ENCODE measurements at regions not wholly inside any gene's neighbourhood (a gene's known extent, or its start where the extent isn't known, plus 50 kb on each side); places are given as distances from the start of the nearest gene placed in this dataset.
"Not testable (repeated sequence)": the region's sequence is repeated elsewhere in the genome, so short reads cannot be mapped to it uniquely, and the experiment has no call there.

DNA sequence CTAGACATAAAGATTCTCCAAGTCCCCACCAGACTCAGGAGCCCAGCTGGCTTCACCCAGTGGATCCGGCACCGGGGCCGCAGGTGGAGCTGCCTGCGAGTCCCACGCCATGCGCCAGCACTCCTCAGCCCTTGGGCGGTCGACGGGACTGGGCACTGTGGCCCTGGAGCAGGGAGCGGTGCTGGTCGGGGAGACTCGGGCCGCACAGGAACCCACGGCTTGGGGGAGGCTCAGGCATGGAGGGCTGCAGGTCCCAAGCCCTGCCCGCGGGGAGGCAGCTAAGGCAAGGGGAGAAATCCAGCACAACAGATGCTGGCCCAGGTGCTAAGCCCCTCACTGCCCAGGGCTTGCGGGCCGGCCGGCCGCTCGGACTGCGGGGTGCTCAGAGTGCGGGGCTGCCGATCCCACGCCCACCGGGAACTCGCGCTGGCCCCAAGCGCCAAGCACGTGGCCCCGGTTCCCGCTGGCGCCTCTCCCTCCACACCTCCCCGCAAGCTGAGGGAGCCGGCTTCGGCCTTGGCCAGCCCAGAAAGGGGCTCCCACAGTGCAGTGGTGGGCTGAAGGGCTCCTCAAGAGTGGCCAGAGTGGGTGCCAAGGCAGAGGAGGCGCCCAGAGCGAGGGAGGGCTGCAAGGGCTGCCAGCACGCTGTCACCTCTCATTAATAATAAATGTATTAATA is 212.6 kb upstream of the LRRTM4 start:
- H3K79me1 ChIP-seq (ENCODE audit: low read length); H3K79me2 ChIP-seq (ENCODE audit: control insufficient read depth, insufficient read depth, low read length); H3K4me3 ChIP-seq (ENCODE audit: low read length); H3K4me1 ChIP-seq (ENCODE audit: control insufficient read depth, low read depth, low read length); H2BK15ac ChIP-seq (replicated peaks; ENCODE audit: low read depth); H3K4me2 ChIP-seq (ENCODE audit: low read length); H2BK5ac ChIP-seq (ENCODE audit: low read length); H4K5ac ChIP-seq (ENCODE audit: low read length); H3K4ac ChIP-seq (ENCODE audit: low read depth, low read length); H3K27ac ChIP-seq (ENCODE audit: low read depth, low read length); H2BK120ac ChIP-seq (ENCODE audit: low read depth, low read length); H3K9ac ChIP-seq (ENCODE audit: low read length); H3K56ac ChIP-seq (ENCODE audit: low read length); DNase-seq; H3K18ac ChIP-seq (ENCODE audit: low read length); H3K23ac ChIP-seq (ENCODE audit: low read length); H4K8ac ChIP-seq (ENCODE audit: low read depth, low read length); H3K36me3 ChIP-seq (ENCODE audit: control insufficient read depth, insufficient read depth, low read length); H3K27me3 ChIP-seq (ENCODE audit: insufficient read depth, low read length, poor library complexity); H2AK5ac ChIP-seq (ENCODE audit: low read length): not testable (repeated sequence)
- WGBS (ENCODE audit: extremely low coverage, insufficient coverage, low lambda C conversion rate), result no CpG with 5 or more reads among the region's 39 CpGs

GRCh38 chr2:77737236-77737635 is 215.1 kb upstream of the LRRTM4 start:
- Histone ChIP-seq H4K8ac (ENCODE audit: low read depth, low read length) (no peak overlapping the region), H2BK5ac (ENCODE audit: low read length) (no peak overlapping the region)

DNA sequence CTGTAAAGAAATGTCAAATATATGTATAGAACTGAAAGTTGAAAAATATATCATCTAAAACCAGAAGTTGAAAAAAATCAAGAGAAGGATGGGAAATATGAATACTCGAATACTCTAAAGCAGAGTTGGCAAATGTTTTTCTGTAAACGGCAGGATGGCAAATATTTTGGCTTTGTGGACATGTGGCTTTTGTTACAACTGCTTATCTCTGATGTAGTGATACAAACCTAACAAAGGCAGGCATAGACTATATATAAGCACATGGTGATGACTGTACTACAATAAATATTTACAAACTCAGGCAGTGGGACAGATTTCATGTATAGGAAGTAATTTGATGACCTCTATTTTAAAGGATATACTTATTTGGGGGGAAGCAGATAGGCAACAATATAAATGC is 224.6 kb upstream of the LRRTM4 start:
- Histone ChIP-seq H2BK5ac (ENCODE audit: low read length) (no peak overlapping the region), H3K4me2 (ENCODE audit: low read length) (no peak overlapping the region), H2BK15ac (replicated peaks; ENCODE audit: low read depth) (no peak overlapping the region), H3K4ac (ENCODE audit: low read depth, low read length) (no peak overlapping the region), H3K23ac (ENCODE audit: low read length) (no peak overlapping the region), H3K27me3 (ENCODE audit: insufficient read depth, low read length, poor library complexity) (no peaks in the 10 kb centered on the region), H3K79me1 (ENCODE audit: low read length) (no peaks in the 10 kb centered on the region), H4K8ac (ENCODE audit: low read depth, low read length) (no peak overlapping the region), H3K79me2 (ENCODE audit: control insufficient read depth, insufficient read depth, low read length) (no peaks in the 10 kb centered on the region), H4K5ac (ENCODE audit: low read length) (no peak overlapping the region), H2AK5ac (ENCODE audit: low read length) (no peak overlapping the region), H3K18ac (ENCODE audit: low read length) (no peak overlapping the region), H3K27ac (ENCODE audit: low read depth, low read length) (no peak overlapping the region), H3K4me1 (ENCODE audit: control insufficient read depth, low read depth, low read length) (no peaks in the 10 kb centered on the region), H3K4me3 (ENCODE audit: low read length) (no peak overlapping the region), H3K36me3 (ENCODE audit: control insufficient read depth, insufficient read depth, low read length) (no peaks in the 10 kb centered on the region), H3K56ac (ENCODE audit: low read length) (no peak overlapping the region), H3K9ac (ENCODE audit: low read length) (no peak overlapping the region), H2BK120ac (ENCODE audit: low read depth, low read length) (no peak overlapping the region)
- no CpG with 5 or more reads among the region's 2 CpGs for WGBS (ENCODE audit: extremely low coverage, insufficient coverage, low lambda C conversion rate)
- no peak for DNase-seq

More at GRCh38 chr2:77737236-77737635, 215.1 kb upstream of the LRRTM4 start:
- Histone ChIP-seq H3K4me3 (ENCODE audit: low read length) (no peak overlapping the region), H3K4ac (ENCODE audit: low read depth, low read length) (no peak overlapping the region), H3K36me3 (ENCODE audit: control insufficient read depth, insufficient read depth, low read length) (no peaks in the 10 kb centered on the region), H3K27ac (ENCODE audit: low read depth, low read length) (no peak overlapping the region), H3K56ac (ENCODE audit: low read length) (no peak overlapping the region), H2BK120ac (ENCODE audit: low read depth, low read length) (no peak overlapping the region), H3K4me2 (ENCODE audit: low read length) (no peak overlapping the region), H2BK15ac (replicated peaks; ENCODE audit: low read depth) (no peak overlapping the region), H2AK5ac (ENCODE audit: low read length) (no peak overlapping the region), H4K5ac (ENCODE audit: low read length) (no peak overlapping the region), H3K18ac (ENCODE audit: low read length) (no peak overlapping the region), H3K23ac (ENCODE audit: low read length) (no peak overlapping the region), H3K4me1 (ENCODE audit: control insufficient read depth, low read depth, low read length) (no peaks in the 10 kb centered on the region), H3K9ac (ENCODE audit: low read length) (no peak overlapping the region), H3K27me3 (ENCODE audit: insufficient read depth, low read length, poor library complexity) (no peaks in the 10 kb centered on the region), H3K79me1 (ENCODE audit: low read length) (no peaks in the 10 kb centered on the region), H3K79me2 (ENCODE audit: control insufficient read depth, insufficient read depth, low read length) (no peaks in the 10 kb centered on the region)
- no CpG with 5 or more reads among the region's 3 CpGs for WGBS (ENCODE audit: extremely low coverage, insufficient coverage, low lambda C conversion rate)
- no peak for DNase-seq

- no CpG with 5 or more reads among the region's 30 CpGs for WGBS (ENCODE audit: extremely low coverage, insufficient coverage, low lambda C conversion rate)
- H3K79me2 ChIP-seq (ENCODE audit: control insufficient read depth, insufficient read depth, low read length), result not testable (repeated sequence)
Observed at GRCh38 chr2:77753710-77754345, 231.7 kb upstream of the LRRTM4 start.

DNA sequence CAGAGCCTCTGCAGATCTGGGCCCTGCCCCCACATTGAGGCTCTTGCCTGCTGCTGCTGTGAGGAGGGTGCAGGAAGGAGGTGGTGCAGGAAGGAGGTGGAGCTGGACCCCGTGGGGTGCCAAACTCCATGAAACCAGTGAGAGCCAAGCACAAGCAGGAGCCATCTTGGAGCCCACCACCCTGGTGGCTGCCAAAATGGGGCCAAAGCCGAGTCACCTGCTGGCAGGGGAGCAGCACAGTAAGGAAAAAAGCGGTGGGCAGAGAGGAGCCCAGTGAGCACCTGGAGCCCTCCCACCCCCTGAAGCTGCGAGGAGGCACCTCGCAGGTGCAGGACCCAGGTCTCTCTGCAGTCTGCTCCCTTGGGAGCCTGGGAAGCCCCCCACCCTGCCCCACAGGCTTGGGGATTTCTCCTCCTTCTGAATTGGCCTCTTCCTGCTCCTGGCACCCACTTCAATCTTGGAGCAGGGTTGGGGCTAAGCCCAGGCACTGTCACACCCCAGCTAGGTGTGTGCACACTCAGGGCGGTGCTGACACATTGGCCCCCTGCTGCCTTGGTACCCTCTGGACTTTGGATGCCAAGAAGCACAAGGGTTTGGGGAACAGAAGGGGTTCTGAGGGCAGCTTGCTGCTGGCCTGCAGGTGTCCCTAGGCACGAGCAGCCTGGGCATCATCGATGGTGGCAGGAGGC is 245.4 kb upstream of the LRRTM4 start:
- no peak overlapping the region for H2BK15ac ChIP-seq (replicated peaks; ENCODE audit: low read depth)
- H3K79me2 ChIP-seq (ENCODE audit: control insufficient read depth, insufficient read depth, low read length), result no peaks in the 10 kb centered on the region
- H2BK120ac ChIP-seq (ENCODE audit: low read depth, low read length), result no peak overlapping the region
- H4K5ac ChIP-seq (ENCODE audit: low read length), result no peak overlapping the region
- no peaks in the 10 kb centered on the region for H3K79me1 ChIP-seq (ENCODE audit: low read length)
- H3K56ac ChIP-seq (ENCODE audit: low read length), result no peak overlapping the region
- no peaks in the 10 kb centered on the region for H3K36me3 ChIP-seq (ENCODE audit: control insufficient read depth, insufficient read depth, low read length)
- H3K27me3 ChIP-seq (ENCODE audit: insufficient read depth, low read length, poor library complexity), result no peaks in the 10 kb centered on the region
- H3K23ac ChIP-seq (ENCODE audit: low read length), result no peak overlapping the region
- no peak overlapping the region for H2BK5ac ChIP-seq (ENCODE audit: low read length)
- no peak overlapping the region for H2AK5ac ChIP-seq (ENCODE audit: low read length)
- no peak overlapping the region for H3K4ac ChIP-seq (ENCODE audit: low read depth, low read length)
- no peak overlapping the region for H3K4me3 ChIP-seq (ENCODE audit: low read length)
- DNase-seq, result no peak
- no peak overlapping the region for H4K8ac ChIP-seq (ENCODE audit: low read depth, low read length)
- no peaks in the 10 kb centered on the region for H3K4me1 ChIP-seq (ENCODE audit: control insufficient read depth, low read depth, low read length)
- H3K18ac ChIP-seq (ENCODE audit: low read length), result no peak overlapping the region
- no peak overlapping the region for H3K27ac ChIP-seq (ENCODE audit: low read depth, low read length)
- H3K4me2 ChIP-seq (ENCODE audit: low read length), result no peak overlapping the region
- no peak overlapping the region for H3K9ac ChIP-seq (ENCODE audit: low read length)
- no CpG with 5 or more reads among the region's 8 CpGs for WGBS (ENCODE audit: extremely low coverage, insufficient coverage, low lambda C conversion rate)

More at GRCh38 chr2:77753710-77754345, 231.7 kb upstream of the LRRTM4 start:
- not testable (repeated sequence) for H3K18ac ChIP-seq (ENCODE audit: low read length); H3K36me3 ChIP-seq (ENCODE audit: control insufficient read depth, insufficient read depth, low read length); H3K27ac ChIP-seq (ENCODE audit: low read depth, low read length); H3K9ac ChIP-seq (ENCODE audit: low read length); H3K27me3 ChIP-seq (ENCODE audit: insufficient read depth, low read length, poor library complexity); H4K8ac ChIP-seq (ENCODE audit: low read depth, low read length); H3K4me2 ChIP-seq (ENCODE audit: low read length); H2BK5ac ChIP-seq (ENCODE audit: low read length); H3K23ac ChIP-seq (ENCODE audit: low read length); H2AK5ac ChIP-seq (ENCODE audit: low read length); H3K4me3 ChIP-seq (ENCODE audit: low read length); H3K79me1 ChIP-seq (ENCODE audit: low read length); H2BK120ac ChIP-seq (ENCODE audit: low read depth, low read length); H3K56ac ChIP-seq (ENCODE audit: low read length); H3K4me1 ChIP-seq (ENCODE audit: control insufficient read depth, low read depth, low read length); H3K4ac ChIP-seq (ENCODE audit: low read depth, low read length); H2BK15ac ChIP-seq (replicated peaks; ENCODE audit: low read depth); H4K5ac ChIP-seq (ENCODE audit: low read length)
- DNase-seq, result peak; percentile 59
